Cardiac fibroblast (primary cell): ENCODE measurements at regions not wholly inside any gene's neighbourhood (a gene's known extent, or its start where the extent isn't known, plus 50 kb on each side); places are given as distances from the start of the nearest gene placed in this dataset.

Experiments
- DNase-seq, 2 donors: peaks; one replicate each; pipeline versions ENCODE4 v3.0.0 to v3.0.0-alpha.2; 2010; ENCODE audit warnings: low read depth in 2 of 2
- H3K4me3 ChIP-seq, 2 donors: replicated peaks in 1 of 2; 1 replicate in 1 of 2; 2 replicates in 1 of 2; pipeline ENCODE4 v1.5.1; 2011; ENCODE audit warnings: low read depth in 2 of 2, low read length in 2 of 2, mild to moderate bottlenecking in 2 of 2, moderate library complexity in 1 of 2
- TF ChIP-seq, protein P1 (sequence below): IDR thresholded peaks from one replicate; pipeline ENCODE4 v1.5.1; 2011; ENCODE audit warnings: low read depth, mild to moderate bottlenecking, low read length, inconsistent platforms

DNA sequence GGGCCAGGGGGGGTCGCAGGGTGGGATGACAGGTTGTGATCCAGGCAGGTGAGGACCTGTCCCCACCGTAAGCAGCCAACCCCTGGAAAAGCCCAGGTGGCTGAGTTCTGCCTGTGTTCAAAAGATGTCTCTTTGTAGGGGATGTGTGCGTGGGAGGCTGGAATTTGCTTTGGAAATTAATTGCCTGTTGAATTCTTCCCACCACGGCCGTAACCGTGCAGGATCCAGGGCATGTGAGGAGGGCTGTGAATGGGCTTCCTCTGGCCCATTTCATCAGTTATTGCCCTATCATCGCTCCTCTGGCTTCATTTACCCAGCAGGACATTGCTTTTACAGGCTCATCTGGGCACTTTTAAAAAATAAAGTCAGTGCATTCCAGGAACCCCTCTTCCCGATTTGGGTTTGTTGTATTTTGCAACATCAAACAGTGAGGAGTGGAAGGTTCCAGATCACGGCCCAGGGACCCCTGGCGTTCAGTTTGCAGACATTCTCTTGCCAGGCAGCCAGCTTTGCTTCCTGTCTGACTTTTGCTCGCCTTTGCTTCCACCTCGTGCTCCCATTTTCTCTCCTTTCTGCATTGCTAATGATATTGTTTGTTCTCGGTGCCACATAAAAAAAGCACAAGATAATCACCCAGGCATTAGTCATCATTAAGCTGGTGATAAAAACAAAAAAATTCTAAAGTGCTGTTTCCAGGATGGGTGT, 1306.6 kb downstream of the BRD1 start:
- TF ChIP-seq, protein P1, sequence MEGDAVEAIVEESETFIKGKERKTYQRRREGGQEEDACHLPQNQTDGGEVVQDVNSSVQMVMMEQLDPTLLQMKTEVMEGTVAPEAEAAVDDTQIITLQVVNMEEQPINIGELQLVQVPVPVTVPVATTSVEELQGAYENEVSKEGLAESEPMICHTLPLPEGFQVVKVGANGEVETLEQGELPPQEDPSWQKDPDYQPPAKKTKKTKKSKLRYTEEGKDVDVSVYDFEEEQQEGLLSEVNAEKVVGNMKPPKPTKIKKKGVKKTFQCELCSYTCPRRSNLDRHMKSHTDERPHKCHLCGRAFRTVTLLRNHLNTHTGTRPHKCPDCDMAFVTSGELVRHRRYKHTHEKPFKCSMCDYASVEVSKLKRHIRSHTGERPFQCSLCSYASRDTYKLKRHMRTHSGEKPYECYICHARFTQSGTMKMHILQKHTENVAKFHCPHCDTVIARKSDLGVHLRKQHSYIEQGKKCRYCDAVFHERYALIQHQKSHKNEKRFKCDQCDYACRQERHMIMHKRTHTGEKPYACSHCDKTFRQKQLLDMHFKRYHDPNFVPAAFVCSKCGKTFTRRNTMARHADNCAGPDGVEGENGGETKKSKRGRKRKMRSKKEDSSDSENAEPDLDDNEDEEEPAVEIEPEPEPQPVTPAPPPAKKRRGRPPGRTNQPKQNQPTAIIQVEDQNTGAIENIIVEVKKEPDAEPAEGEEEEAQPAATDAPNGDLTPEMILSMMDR = no peak

DNA sequence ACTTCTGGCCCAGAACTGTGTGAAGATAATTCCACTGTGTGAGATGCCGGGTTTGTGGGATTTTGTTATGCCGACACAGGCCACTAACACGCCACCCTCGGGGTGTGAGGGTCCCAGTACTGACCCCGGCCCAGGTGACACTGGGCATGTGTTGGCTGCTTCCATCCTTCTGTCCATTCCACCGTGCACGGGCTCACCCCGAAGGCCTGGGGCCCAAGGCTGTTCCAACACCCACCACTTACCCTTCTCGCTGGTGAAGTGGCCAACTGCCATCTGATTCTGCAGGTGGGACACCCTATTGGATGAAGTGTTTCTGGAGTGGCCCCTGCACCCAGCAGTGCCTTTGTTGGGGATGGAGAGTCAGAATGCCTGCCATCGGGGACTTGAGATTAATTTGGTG, 1307.5 kb downstream of the BRD1 start:
- no peak for DNase-seq
- TF ChIP-seq, protein P1 = no peak
- no peak overlapping the region for H3K4me3 ChIP-seq

More for the DNA sequence above, 1306.6 kb downstream of the BRD1 start:
- no peak overlapping the region for H3K4me3 ChIP-seq
- DNase-seq = no peak

DNA sequence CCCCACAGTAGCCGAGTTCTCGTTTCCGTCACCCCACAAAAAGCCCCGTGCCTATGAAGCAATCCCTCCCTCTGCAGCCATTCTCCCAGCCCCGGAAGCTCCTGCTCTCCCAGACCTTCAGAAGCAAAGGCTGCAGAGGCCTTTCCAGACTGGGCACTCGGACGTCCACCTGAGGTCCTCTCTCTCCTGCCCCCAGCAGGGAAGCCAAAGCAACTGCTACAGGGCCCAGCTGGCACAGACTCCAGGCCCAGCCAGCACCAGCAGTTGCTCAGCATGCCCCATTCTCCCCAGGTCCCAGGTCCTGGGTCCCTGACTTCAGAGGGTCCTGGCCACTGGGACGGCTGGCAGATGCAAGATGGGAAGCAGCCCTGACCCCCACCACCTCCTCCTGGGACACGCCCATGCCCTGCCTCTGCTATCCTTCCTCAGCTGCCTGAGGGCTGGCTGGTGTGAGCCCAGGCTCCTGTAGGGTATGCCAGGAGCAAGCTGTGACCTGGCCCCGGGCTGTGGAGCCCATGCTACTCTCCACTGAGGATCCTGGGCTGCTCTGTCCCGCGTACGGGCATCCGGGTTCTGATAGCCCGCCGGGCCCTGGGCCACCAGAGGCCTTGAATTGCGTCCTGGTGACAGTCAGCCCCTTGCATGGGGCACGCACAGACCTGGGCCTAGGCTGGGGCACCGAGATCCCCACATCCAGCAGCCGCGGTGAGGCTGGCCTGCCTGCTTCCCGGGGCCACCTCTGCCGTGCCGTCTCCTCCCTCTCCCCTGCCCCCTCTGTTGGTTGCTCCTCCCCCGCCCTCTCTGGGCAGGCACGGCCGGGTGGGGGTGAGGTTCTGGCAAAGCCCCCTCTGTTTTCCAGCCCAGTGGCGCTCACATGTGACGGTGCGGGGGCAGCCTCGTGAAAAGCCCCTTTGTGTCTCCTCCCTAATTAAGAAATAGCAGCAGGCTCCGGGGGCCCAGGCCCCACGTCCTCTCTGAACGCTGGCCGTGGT, 1310.3 kb downstream of the BRD1 start:
- no peak overlapping the region for H3K4me3 ChIP-seq
- TF ChIP-seq, protein P1 = no peak
- no peak for DNase-seq

DNA sequence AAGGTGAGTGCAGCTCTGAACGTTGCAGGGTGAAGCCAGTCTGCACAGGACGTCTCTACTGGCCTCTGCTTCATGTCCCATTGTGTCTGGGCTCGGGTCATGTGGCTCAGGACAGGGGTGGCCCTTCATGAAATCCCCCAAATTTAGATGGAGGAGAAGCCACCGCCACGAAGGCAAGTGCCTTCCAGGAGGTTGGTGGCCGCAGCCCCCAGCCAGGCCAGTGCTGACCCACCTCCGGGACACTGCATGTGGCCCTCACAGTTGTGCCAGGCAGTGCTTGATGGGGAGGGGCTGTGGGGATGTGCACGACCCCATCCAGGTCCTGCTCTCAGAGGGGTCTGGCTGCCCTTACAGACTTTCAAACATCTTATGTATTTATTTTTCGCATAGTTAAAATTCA, 1311.1 kb downstream of the BRD1 start:
- H3K4me3 ChIP-seq = no peak overlapping the region
- TF ChIP-seq, protein P1 = no peak
- DNase-seq = no peak

DNA sequence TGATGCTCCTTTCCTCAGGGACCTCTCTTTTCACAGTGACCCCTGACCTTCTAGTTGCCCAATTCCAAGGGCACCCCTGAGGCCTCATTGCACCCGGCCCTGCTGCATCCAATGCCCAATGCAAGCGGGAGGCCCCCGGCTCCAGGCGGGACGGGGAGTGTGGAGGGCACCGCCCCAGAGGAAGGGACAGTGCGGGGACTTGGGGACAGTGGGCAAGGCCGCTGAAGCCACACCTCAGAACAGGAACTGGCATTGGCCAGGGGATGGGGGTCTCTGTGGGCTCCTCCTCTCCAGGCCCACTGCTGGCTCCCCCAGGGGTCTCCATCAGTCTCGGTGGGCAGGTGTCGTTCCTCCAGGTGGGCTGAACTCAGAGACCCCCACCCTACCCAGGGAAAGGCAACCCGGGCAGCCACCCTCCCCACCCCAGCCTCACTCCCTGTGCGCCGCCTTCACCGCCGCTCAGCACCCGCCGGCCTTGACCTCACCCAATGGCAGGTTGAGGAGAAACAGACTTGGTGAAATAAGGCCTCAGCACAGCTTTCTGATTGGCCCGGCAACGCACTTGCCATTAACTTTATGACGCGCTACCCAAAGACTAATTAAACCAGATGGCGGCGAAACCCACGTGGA, 1312.0 kb downstream of the BRD1 start:
- DNase-seq = no peak
- TF ChIP-seq, protein P1 = no peak
- H3K4me3 ChIP-seq = no peak overlapping the region

DNA sequence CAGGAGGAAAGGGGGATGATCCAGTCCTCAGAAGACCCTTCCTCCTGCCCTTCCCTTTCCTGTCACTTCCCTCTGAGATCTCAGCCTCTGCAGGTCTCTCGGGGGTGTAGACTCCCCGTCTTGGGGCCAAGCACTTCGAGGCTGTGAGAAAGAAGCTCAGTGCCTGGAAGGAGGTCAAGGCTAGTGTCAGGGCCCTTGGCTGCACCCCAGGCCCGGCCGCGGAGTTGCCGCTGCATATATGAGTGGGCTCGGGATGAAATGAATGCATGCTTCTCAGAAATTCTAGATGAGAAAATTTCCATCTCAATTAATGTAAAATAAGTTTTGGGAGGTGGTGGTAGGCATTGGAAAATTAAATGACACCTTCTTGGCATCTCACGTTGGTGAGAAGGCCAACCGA, 1313.7 kb downstream of the BRD1 start:
- TF ChIP-seq, protein P1 = no peak
- H3K4me3 ChIP-seq = no peak overlapping the region
- DNase-seq = no peak
